Stimulated activated CD4-positive, alpha-beta T cell treated with anti-CD3 and anti-CD28 coated beads, Interleukin-2, amount 100 ng/mL, for 24 hours (primary cell): ENCODE measurements at regions not wholly inside any gene's neighbourhood (a gene's known extent, or its start where the extent isn't known, plus 50 kb on each side); places are given as distances from the start of the nearest gene placed in this dataset.
"Not testable (repeated sequence)": the region's sequence is repeated elsewhere in the genome, so short reads cannot be mapped to it uniquely, and the experiment has no call there.

Source experiments
- DNase-seq, 2 donors: peaks; one replicate each; pipeline ENCODE4 v3.0.0-alpha.2; 2020

- DNase-seq, result no peak
Measured at GRCh38 chr4:126172126-126172525, 857.4 kb downstream of the FAT4 start.

DNA sequence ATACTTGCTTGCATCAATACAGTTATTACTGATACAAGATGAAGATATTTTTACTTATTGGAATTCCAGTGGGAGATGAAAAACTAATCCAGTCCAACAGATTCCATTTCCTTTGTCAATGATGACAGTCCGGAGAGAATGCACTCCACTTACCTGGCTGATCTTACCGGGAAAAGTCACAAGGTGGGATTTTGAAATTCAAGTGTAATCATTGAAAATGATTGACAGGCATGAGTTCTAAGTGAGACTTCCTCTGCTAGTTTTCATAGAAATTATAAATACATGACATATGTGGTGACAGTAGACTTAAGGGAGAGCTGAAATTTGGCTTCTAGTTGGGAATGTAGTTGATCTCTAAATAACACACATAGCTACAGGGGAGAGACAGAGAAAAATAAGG lies 859.9 kb downstream of the FAT4 start:
- DNase-seq, result no peak

- no peak for DNase-seq
Measured at GRCh38 chr4:126180642-126181041, 865.9 kb downstream of the FAT4 start.

DNA sequence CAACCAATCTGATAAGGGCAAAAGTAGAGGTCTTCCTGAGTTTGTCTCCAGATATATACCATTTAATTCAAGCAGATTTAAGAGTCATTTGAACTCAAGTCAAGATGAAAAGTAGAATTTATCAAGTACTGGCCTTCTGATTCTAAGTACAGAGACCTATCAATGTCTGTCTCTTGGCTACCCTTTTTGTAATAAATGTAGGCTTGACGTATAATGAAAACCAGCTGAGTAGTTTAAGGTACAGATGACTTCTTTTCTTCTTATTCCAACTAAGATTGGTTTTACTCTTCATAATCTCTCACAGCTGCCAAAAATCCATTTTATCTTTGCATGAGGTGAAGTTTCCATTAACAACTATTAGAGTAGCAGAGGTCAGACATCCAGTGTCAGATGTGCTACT lies 867.6 kb downstream of the FAT4 start:
- DNase-seq, result no peak

DNA sequence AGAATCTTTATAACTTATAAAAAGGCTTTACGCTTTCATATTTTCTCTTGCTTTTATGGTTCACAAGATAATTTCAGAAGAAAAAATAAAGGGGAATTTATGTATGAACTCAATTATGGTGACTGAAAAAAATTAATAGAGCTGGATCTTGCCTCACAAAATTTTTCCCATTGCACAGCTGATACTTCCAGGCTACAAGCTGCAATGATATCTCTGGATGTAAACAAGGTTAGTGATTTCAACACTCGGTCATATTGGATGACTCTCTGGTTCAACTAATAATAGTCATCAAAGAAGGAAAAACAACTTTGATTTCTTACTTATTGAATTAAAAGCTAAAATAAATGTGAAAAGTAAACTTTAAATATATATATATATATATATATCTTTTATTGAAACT lies 868.0 kb downstream of the FAT4 start:
- no peak for DNase-seq

DNA sequence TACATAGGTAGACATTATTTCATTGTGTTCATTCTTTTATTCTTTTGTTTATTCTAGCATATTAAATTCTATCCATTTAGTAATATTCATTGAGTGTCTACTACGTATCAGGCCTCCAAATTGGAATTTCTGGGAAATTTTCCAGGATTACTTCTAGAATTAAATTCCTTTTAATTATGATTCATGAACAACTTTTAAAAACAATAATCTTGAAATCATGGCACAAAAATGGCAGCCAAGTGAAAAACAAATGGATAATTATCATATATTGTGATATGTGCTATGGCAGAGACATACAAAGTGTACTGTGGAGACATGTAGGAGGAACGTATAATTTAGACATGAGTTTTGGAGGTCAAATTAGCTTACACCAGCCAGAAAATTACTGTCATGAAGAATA lies 868.5 kb downstream of the FAT4 start:
- no peak for DNase-seq

GRCh38 chr4:126191536-126191935 lies 876.8 kb downstream of the FAT4 start:
- DNase-seq, result no peak

DNA sequence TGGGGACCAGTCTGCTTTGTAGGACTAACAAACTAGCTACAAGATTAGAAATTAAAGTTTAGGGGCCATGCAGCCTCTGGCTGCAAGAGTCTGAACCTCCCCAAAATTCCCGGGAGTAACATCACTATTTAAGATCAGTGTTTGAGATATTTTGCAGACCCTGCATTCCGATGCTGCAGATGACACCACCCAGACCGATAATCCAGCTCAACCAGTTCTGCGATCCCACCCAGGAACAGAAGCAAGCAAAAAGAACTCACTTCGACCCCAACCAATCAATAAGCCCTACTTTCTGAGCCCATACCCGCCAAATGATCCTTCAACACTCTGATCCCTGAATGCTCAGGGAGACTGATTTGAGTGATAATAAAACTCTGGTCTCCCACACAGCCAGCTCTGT lies 877.8 kb downstream of the FAT4 start:
- DNase-seq, result no peak

- not testable (repeated sequence) for DNase-seq
Measured at GRCh38 chr4:126201251-126202138, 886.7 kb downstream of the FAT4 start.

DNA sequence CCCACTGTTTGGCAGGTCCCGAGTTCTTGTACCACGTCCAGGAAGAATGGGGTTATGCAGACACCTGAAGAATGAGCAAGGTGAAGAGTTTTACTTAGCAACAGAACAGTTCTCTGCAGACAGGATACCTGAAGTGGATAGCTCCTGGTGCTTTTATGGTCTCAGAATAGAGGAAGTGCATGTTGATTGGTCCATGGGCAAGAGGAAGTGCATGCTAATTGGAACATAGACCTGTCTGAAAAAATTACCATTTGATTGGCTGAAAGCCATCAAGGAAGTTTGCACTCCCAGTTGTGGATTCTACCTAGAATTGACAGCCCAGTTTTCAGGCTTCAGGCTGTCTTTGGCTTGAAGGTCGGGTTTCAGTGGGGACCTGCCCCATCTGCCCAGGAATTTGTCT lies 887.5 kb downstream of the FAT4 start:
- no peak for DNase-seq

DNA sequence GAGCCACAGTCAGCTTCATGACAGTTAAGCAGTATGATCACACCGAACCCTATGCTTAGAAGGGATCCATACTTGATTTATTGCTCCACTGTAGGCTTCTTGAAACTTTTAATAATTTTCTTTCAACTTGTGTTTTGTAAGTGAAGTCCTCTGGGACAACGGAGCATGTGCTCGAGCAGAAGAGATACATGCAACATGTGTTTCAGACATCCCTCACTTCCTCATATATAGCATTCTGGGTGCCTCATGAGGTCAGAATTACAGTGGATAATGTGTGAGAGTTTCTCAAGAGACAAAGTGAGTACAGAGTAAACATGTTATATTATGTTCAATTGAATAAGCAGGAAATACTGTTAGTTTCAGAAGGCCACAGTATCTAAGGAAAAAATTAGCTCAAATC lies 893.2 kb downstream of the FAT4 start:
- DNase-seq, result no peak

GRCh38 chr4:126209147-126209546 lies 894.4 kb downstream of the FAT4 start:
- DNase-seq, result no peak

GRCh38 chr4:126213996-126214395 lies 899.2 kb downstream of the FAT4 start:
- DNase-seq, result no peak

GRCh38 chr4:126215759-126216158 lies 901.0 kb downstream of the FAT4 start:
- DNase-seq, result no peak

GRCh38 chr4:126216611-126217010 lies 901.9 kb downstream of the FAT4 start:
- DNase-seq, result no peak

- no peak for DNase-seq
Measured at GRCh38 chr4:126221282-126221681, 906.5 kb downstream of the FAT4 start.

DNA sequence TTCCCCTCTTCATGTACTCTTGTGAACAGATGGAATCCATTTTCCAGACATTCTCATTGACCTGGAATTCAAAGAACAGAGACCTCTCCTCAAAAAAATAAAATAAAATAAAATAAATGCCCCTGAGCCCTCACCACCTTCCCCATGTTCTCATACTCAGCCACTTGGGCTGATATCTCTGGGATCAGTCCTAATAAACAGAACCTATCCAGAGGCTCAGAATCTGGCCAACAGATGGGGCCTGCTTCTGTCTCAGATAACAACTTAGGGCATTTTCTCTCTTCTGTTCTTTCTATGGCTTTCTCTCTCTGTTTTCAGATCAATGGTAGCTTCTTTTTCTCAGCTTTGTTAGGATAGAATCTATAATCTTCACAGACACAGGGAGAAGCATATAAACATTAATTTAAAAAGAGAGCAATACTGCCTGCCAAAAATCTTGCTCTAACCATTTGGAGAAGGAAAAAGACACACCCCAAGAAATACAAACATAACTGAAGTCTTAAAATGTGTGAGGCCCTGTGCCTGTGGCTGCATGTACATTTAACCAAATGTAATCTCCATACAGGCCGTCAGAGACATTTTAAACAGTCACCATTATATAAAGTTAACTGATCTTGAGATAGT lies 907.1 kb downstream of the FAT4 start:
- DNase-seq, result no peak

DNA sequence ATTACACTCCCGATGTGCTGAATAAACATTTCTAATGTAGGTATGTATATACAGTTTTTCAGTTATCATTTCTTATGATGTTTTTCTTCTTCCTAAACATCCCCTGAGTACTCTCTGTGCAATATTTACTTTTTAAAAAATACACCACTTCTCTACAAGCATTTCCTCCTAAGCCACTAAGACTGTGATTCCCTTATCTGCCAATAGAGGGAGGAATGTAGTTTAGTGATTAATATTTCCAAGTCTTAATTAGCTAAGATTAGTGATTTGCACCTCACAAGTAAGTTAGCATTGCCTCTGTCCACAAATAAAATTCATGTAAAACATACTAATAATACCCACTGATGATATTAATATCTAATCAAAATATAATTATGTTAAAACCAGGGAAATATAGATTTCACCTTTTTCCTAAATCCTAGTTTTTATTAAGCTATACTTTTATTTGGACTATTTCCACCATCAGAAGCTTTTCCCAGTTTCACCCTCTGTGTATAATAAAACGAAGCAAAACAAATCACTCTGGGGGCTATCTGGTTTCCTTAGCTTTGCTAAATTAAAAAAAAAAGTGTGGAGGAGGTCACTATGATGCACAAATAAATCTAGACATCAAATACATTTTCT lies 909.1 kb downstream of the FAT4 start:
- no peak for DNase-seq

DNA sequence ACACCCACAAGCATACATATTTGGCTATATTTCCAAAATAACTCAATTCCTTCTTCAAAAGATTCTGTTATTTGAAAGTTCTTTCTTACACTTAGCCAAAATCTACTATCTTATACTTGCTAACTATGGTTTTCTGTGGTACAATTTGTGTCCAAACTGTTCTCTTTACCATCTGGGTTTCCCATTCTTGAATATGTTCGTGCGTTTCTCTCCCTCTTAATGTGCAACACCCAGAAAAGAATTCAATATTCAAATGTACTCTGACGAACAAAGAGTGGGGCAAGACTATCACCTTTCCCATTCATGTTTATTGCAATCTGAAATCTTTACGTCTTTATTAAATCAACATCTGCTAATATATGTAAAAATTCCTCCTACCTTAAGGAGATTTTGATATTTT lies 912.7 kb downstream of the FAT4 start:
- DNase-seq, result no peak

- DNase-seq, result no peak
Measured at GRCh38 chr4:126230269-126230668, 915.5 kb downstream of the FAT4 start.

- no peak for DNase-seq
Measured at GRCh38 chr4:126233483-126233882, 918.7 kb downstream of the FAT4 start.

DNA sequence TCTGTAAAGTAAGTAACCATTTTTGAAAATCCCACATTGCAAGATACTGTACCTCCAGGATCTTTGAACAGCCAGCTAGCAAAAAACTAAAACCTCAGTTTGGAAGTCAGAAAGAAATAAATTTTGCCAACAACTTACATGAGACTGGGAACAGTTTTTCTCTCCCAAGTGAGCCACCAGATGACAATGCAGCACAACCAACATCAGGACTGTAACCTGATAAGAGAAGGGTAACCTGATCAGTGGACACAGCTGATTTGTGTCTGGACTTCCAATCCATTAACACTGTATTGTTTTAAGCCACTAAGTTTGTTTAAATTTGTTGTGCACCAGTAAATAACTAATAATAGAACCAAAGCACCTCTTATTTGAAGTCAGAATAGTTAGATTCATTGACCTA lies 923.3 kb downstream of the FAT4 start:
- no peak for DNase-seq

GRCh38 chr4:126241634-126242033 lies 926.9 kb downstream of the FAT4 start:
- DNase-seq, result no peak
